Esophagus muscularis mucosa (tissue), 4 donors: ENCODE measurements at regions not wholly inside any gene's neighbourhood (a gene's known extent, or its start where the extent isn't known, plus 50 kb on each side); places are given as distances from the start of the nearest gene placed in this dataset.

ENCODE experiments used
- EP300 ChIP-seq: sonication (generic); formaldehyde crosslinking; IDR thresholded peaks from one replicate; pipeline ENCODE4 v1.6.1; 2017; ENCODE audit warnings: antibody characterized with exemption
- POLR2A ChIP-seq: fragments of 450-650 bp; IDR thresholded peaks from one replicate; pipeline ENCODE4 v1.6.1; 2017; ENCODE audit warnings: antibody characterized with exemption, moderate library complexity, mild to moderate bottlenecking, low read depth
- POLR2AphosphoS5 ChIP-seq, 2 donors: sonication (generic); formaldehyde crosslinking; IDR thresholded peaks; one replicate each; pipeline ENCODE4 v1.6.1; 2017; ENCODE audit warnings: antibody characterized with exemption in 2 of 2
- TF ChIP-seq, protein P1 (sequence below), 3 experiments: fragments of 200-600 bp in 2 of 3; fragments of 450-650 bp in 1 of 3; sonication (generic) in 2 of 3; IDR thresholded peaks; one replicate each; pipeline ENCODE4 v1.5.1; 2017 to 2019; ENCODE audit warnings: antibody characterized with exemption in 3 of 3, mild to moderate bottlenecking in 2 of 3, moderate library complexity in 1 of 3

DNA sequence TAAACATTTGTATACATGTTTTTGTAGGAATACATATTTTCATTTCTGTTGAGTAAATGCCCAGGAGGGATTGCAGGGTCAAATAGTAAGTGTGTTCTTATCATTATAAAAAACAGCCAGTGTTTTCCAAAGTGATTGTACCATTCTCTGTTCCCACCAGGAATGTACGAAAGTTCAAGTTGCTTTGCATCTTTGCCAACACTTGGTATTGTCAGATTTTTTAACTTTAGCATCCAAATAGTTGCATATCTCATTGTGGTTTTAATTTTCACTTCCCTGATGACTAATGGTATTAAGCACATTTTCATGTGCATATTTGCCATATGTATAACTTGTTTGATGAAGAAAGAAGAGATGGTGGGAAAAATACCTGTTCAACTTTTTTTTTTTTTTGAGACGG is 213.9 kb downstream of the ZNF365 start:
- TF ChIP-seq, protein P1, sequence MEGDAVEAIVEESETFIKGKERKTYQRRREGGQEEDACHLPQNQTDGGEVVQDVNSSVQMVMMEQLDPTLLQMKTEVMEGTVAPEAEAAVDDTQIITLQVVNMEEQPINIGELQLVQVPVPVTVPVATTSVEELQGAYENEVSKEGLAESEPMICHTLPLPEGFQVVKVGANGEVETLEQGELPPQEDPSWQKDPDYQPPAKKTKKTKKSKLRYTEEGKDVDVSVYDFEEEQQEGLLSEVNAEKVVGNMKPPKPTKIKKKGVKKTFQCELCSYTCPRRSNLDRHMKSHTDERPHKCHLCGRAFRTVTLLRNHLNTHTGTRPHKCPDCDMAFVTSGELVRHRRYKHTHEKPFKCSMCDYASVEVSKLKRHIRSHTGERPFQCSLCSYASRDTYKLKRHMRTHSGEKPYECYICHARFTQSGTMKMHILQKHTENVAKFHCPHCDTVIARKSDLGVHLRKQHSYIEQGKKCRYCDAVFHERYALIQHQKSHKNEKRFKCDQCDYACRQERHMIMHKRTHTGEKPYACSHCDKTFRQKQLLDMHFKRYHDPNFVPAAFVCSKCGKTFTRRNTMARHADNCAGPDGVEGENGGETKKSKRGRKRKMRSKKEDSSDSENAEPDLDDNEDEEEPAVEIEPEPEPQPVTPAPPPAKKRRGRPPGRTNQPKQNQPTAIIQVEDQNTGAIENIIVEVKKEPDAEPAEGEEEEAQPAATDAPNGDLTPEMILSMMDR (IDR thresholded peaks at IDR 0.05): no peak
- TF ChIP-seq EP300 (no peak), POLR2A (no peak), POLR2AphosphoS5 (IDR thresholded peaks at IDR 0.05) (no peak)
